OCI-LY7 (cell line): ENCODE measurements at regions not wholly inside any gene's neighbourhood (a gene's known extent, or its start where the extent isn't known, plus 50 kb on each side); places are given as distances from the start of the nearest gene placed in this dataset.
"Not testable (repeated sequence)": the region's sequence is repeated elsewhere in the genome, so short reads cannot be mapped to it uniquely, and the experiment has no call there.

Experiments used
- BruUV-seq: library from RNA; stranded (reverse); fragments of 400-500 nt; replicated peaks from 2 replicates; lab custom pipeline; 2021; lab: Mats Ljungman, UMichigan
- CTCF ChIA-PET: fragments of 300-600 bp; sonication (Branson Sonifier 250); formaldehyde crosslinking; loops from one replicate; lab custom pipeline; 2022; ENCODE audit warnings: antibody characterized with exemption; ENCODE audit not compliant: unreplicated experiment; lab: Charles Lee
- POLR2A ChIA-PET: fragments of 300-600 bp; sonication (Branson Sonifier 250); formaldehyde crosslinking; loops from one replicate; lab custom pipeline; 2022; ENCODE audit warnings: antibody characterized with exemption; lab: Charles Lee
- DNase-seq: peaks from one replicate; pipeline ENCODE4 v3.0.0-alpha.2; 2015; ENCODE audit warnings: low spot score
- H2AFZ ChIP-seq: fragments of 200-600 bp; sonication (generic), shearing (Covaris generic); 2 replicates; pipeline ENCODE4 v1.6.1; 2014; ENCODE audit warnings: mild to moderate bottlenecking, antibody characterized with exemption, low read length, moderate library complexity
- H3K27ac ChIP-seq: fragments of 200-600 bp; sonication (generic); 2 replicates; pipeline ENCODE4 v1.5.1; 2014; ENCODE audit warnings: mixed run types, low read depth, mild to moderate bottlenecking, moderate library complexity, low read length, inconsistent platforms; ENCODE audit not compliant: poor library complexity, severe bottlenecking
- H3K36me3 ChIP-seq: fragments of 200-600 bp; sonication (generic); 2 replicates; pipeline ENCODE4 v1.6.1; 2014; ENCODE audit warnings: mild to moderate bottlenecking, antibody characterized with exemption, low read length, moderate library complexity, mixed read lengths; ENCODE audit not compliant: insufficient read depth
- H3K4me1 ChIP-seq: fragments of 200-600 bp; sonication (generic); 2 replicates; pipeline ENCODE4 v1.5.1; 2014; ENCODE audit warnings: mild to moderate bottlenecking, low read length; ENCODE audit not compliant: insufficient read depth, poor library complexity, severe bottlenecking
- H3K4me2 ChIP-seq: fragments of 200-600 bp; sonication (generic); 2 replicates; pipeline ENCODE4 v1.6.1; 2014; ENCODE audit warnings: mild to moderate bottlenecking, low read length
- H3K4me3 ChIP-seq: fragments of 200-600 bp; sonication (generic); 2 replicates; pipeline ENCODE4 v1.5.1; 2014; ENCODE audit warnings: mild to moderate bottlenecking, low read depth, low read length; ENCODE audit not compliant: poor library complexity, severe bottlenecking
- H3K79me2 ChIP-seq: fragments of 200-600 bp; sonication (generic); 2 replicates; pipeline ENCODE4 v1.6.1; 2016; ENCODE audit warnings: low read depth, mild to moderate bottlenecking, low read length, moderate library complexity, mixed read lengths; ENCODE audit not compliant: insufficient read depth
- H3K9me2 ChIP-seq: fragments of 200-600 bp; sonication (generic); 2 replicates; pipeline ENCODE4 v1.6.1; 2016; ENCODE audit warnings: mild to moderate bottlenecking, low read length, mixed read lengths; ENCODE audit not compliant: insufficient read depth
- H3K9me3 ChIP-seq: fragments of 200-600 bp; sonication (generic); 2 replicates; pipeline ENCODE4 v1.6.1; 2014; ENCODE audit warnings: mild to moderate bottlenecking, mixed run types, low read length, mixed read lengths
- H4K20me1 ChIP-seq: fragments of 200-600 bp; sonication (generic); 2 replicates; pipeline ENCODE4 v1.6.1; 2014; ENCODE audit warnings: mild to moderate bottlenecking, antibody characterized with exemption, low read length, moderate library complexity, mixed read lengths; ENCODE audit not compliant: insufficient read depth
- CTCF ChIP-seq: fragments of 200-600 bp; sonication (generic); conservative IDR thresholded peaks from 2 replicates; pipeline ENCODE4 v1.5.1; 2014; ENCODE audit warnings: mild to moderate bottlenecking, antibody characterized with exemption, low read length, moderate library complexity, mixed read lengths
- EZH2phosphoT487 ChIP-seq: fragments of 200-600 bp; sonication (generic); IDR thresholded peaks from 2 replicates; pipeline ENCODE4 v1.6.1; 2018; ENCODE audit warnings: low read depth, borderline replicate concordance, mild to moderate bottlenecking, mixed run types, antibody characterized with exemption, low read length, moderate library complexity, mixed read lengths
- intact Hi-C: fragments of 100-400 bp; cut with micrococcal nuclease; formaldehyde crosslinking; loops from one replicate; pipeline ENCODE4 v1.10.0; 2022; ENCODE audit not compliant: unreplicated experiment

- BruUV-seq: no TSS peak
- Histone ChIP-seq H3K27ac (no peak overlapping the region), H3K4me3 (no peak overlapping the region), H3K4me1 (no peaks in the 10 kb centered on the region), H3K4me2 (no peak overlapping the region), H3K9me3 (no peaks in the 10 kb centered on the region), H3K79me2 (no peaks in the 10 kb centered on the region), H4K20me1 (no peaks in the 10 kb centered on the region), H2AFZ (no peak overlapping the region), H3K9me2 (no peaks in the 10 kb centered on the region), H3K36me3 (no peaks in the 10 kb centered on the region)
- DNase-seq: no peak
- TF ChIP-seq CTCF: no peak
- TF ChIP-seq EZH2phosphoT487: no peak
- intact Hi-C loops: no loop called here
- CTCF ChIA-PET: no interaction called here
- POLR2A ChIA-PET: no interaction called here
These were observed 95.2 kb upstream of the OR4E1 start for GRCh38 chr14:21768875-21769257.

- no peak overlapping the region for H2AFZ ChIP-seq
- H3K27ac ChIP-seq: no peak overlapping the region
- H3K4me3 ChIP-seq: no peak overlapping the region
- intact Hi-C loops: no loop called here
- H3K4me2 ChIP-seq: no peak overlapping the region
- peak; percentile 79 for TF ChIP-seq CTCF
- no peak for TF ChIP-seq EZH2phosphoT487
- H3K9me3 ChIP-seq: no peaks in the 10 kb centered on the region
- ChIA-PET POLR2A (no interaction called here), CTCF (no interaction called here)
- peak; percentile 48 for DNase-seq
- H4K20me1 ChIP-seq: no peaks in the 10 kb centered on the region
- no peaks in the 10 kb centered on the region for H3K4me1 ChIP-seq
- H3K9me2 ChIP-seq: no peaks in the 10 kb centered on the region
- H3K36me3 ChIP-seq: no peaks in the 10 kb centered on the region
- BruUV-seq: no TSS peak
- H3K79me2 ChIP-seq: no peaks in the 10 kb centered on the region
These were observed 94.7 kb upstream of the OR4E1 start for GRCh38 chr14:21768116-21768874.

GRCh38 chr14:21760360-21760759 lies 86.7 kb upstream of the OR4E1 start:
- H3K4me2 ChIP-seq, H3K4me1 ChIP-seq, H3K79me2 ChIP-seq, H3K4me3 ChIP-seq, DNase-seq, H3K9me3 ChIP-seq, POLR2A ChIA-PET, H3K9me2 ChIP-seq, H3K36me3 ChIP-seq, intact Hi-C loops, H3K27ac ChIP-seq, CTCF ChIA-PET, H2AFZ ChIP-seq, H4K20me1 ChIP-seq, BruUV-seq: not testable (repeated sequence)
